Uterus (tissue), 2 donors: ENCODE measurements at regions not wholly inside any gene's neighbourhood (a gene's known extent, or its start where the extent isn't known, plus 50 kb on each side); places are given as distances from the start of the nearest gene placed in this dataset.

Experiments used
- CTCF ChIP-seq, 4 experiments: fragments of 200-600 bp in 2 of 4; fragments of 450-650 bp in 2 of 4; sonication (generic) in 2 of 4; IDR thresholded peaks; one replicate each; pipeline ENCODE4 v1.5.1; 2016 to 2019; ENCODE audit warnings: antibody characterized with exemption in 4 of 4, mild to moderate bottlenecking in 2 of 4, moderate library complexity in 1 of 4
- POLR2A ChIP-seq, 2 donors: fragments of 450-650 bp; IDR thresholded peaks; one replicate each; pipeline ENCODE4 v1.6.1; 2016; ENCODE audit warnings: antibody characterized with exemption in 2 of 2, mild to moderate bottlenecking in 1 of 2, moderate library complexity in 1 of 2

GRCh38 chr2:240238201-240238600 lies 97.7 kb upstream of the OTOS start:
- TF ChIP-seq POLR2A (IDR thresholded peaks at IDR 0.05) (no peak), CTCF (IDR thresholded peaks at IDR 0.05) (no peak)
